Prostate gland (tissue), 2 donors: ENCODE measurements at regions not wholly inside any gene's neighbourhood (a gene's known extent, or its start where the extent isn't known, plus 50 kb on each side); places are given as distances from the start of the nearest gene placed in this dataset.

ENCODE experiments used
- DNase-seq: peaks from one replicate; pipeline ENCODE4 v3.0.0-alpha.2; 2019; ENCODE audit warnings: low spot score
- H3K27ac ChIP-seq, 2 donors: fragments of 200-600 bp; sonication (generic); 2 replicates each; pipeline ENCODE4 v1.5.1; 2017 to 2019
- H3K27me3 ChIP-seq: fragments of 200-600 bp; sonication (generic); replicated peaks from 2 replicates; pipeline ENCODE4 v1.5.1; 2019; ENCODE audit not compliant: insufficient read depth
- H3K36me3 ChIP-seq, 2 donors: fragments of 200-600 bp; sonication (generic); 1 replicate in 1 of 2; 2 replicates in 1 of 2; pipeline versions ENCODE4 v1.5.1 to v1.8.1; 2017 to 2019
- H3K4me1 ChIP-seq: fragments of 200-600 bp; sonication (generic); replicated peaks from 2 replicates; pipeline ENCODE4 v1.5.1; 2019
- H3K4me3 ChIP-seq, 2 donors: fragments of 200-600 bp; sonication (generic); 2 replicates each; pipeline ENCODE4 v1.5.1; 2017 to 2019
- H3K9me3 ChIP-seq: fragments of 200-600 bp; sonication (generic); 2 replicates; pipeline ENCODE4 v1.5.1; 2017
- CTCF ChIP-seq, 4 experiments: fragments of 200-600 bp in 2 of 4; fragments of 450-650 bp in 2 of 4; sonication (generic) in 2 of 4; IDR thresholded peaks; 1 replicate in 3 of 4; 2 replicates in 1 of 4; pipeline ENCODE4 v1.5.1; 2016 to 2019; ENCODE audit warnings: antibody characterized with exemption in 4 of 4, mild to moderate bottlenecking in 2 of 4, moderate library complexity in 2 of 4
- POLR2A ChIP-seq: fragments of 450-650 bp; IDR thresholded peaks from one replicate; pipeline ENCODE4 v1.6.1; 2016; ENCODE audit warnings: antibody characterized with exemption, mild to moderate bottlenecking
- POLR2AphosphoS5 ChIP-seq: sonication (generic); formaldehyde crosslinking; IDR thresholded peaks from one replicate; pipeline ENCODE4 v1.6.1; 2017; ENCODE audit warnings: antibody characterized with exemption
- WGBS: methylation state at CpG from one replicate; pipeline ENCODE4 v1.1.5; 2018; 5-methylcytosine and 5-hydroxymethylcytosine counted together
- intact Hi-C: fragments of 100-400 bp; cut with DNase I; formaldehyde crosslinking; loops from one replicate; pipeline ENCODE4 v1.14.2; 2022

DNA sequence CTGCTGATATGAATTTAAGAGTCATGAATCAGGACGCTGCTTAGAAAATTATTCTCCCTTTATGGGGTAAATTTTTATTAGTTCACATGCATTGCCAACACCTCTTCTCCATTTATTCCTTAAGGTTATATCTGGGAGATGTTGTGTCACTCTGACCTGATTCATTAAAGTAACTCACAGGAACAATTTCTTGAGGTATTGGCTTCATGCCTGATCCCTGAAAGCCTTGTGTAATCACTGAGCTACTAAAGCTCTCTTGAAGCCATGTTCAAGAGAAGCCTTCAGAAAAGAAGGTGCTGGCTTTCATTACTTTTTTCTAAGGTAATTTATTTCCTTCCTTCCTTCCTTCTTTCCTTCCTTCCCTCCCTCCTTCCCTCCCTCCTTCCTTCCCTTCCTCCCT lies 420.6 kb downstream of the RAB38 start:
- no peak for DNase-seq
- H3K27me3 ChIP-seq: no peaks in the 10 kb centered on the region
- no peak overlapping the region for H3K4me3 ChIP-seq
- H3K36me3 ChIP-seq: no peaks in the 10 kb centered on the region
- intact Hi-C loops: no loop called here
- no peak for TF ChIP-seq POLR2A
- no peak overlapping the region for H3K27ac ChIP-seq
- H3K4me1 ChIP-seq: no peaks in the 10 kb centered on the region
- H3K9me3 ChIP-seq: no peaks in the 10 kb centered on the region
- WGBS: 78% methylated on average over 1 of the region's 1 CpG

GRCh38 chr11:87753143-87753542 lies 422.1 kb downstream of the RAB38 start:
- no peaks in the 10 kb centered on the region for H3K9me3 ChIP-seq
- no peaks in the 10 kb centered on the region for H3K36me3 ChIP-seq
- no peak overlapping the region for H3K4me3 ChIP-seq
- intact Hi-C loops: no loop called here
- 90% methylated on average over 2 of the region's 2 CpGs for WGBS
- H3K27ac ChIP-seq: no peak overlapping the region
- TF ChIP-seq CTCF (IDR thresholded peaks at IDR 0.05) (no peak), POLR2AphosphoS5 (no peak), POLR2A (no peak)
- H3K27me3 ChIP-seq: no peaks in the 10 kb centered on the region
- DNase-seq: no peak
- no peaks in the 10 kb centered on the region for H3K4me1 ChIP-seq

DNA sequence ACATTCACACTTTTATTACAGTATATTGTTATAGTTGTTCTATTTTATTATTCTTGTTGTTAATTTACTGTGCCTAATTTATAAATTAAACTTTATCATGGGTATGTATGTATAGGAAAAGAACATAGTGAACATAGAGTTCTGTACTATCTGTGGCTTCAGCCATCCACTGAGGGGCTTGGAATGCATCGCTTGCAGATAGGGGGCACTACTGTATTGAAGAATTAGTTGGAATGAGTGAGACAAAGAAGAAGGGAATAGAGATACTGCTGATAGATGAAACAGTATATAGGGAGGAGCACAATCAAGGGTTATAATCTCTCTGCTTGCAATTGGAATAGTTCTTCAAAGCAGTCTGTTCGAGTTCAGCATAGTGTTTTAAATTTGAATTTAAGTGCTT lies 432.2 kb downstream of the RAB38 start:
- 45% methylated on average over 2 of the region's 2 CpGs for WGBS
- DNase-seq: no peak
- no peak for TF ChIP-seq POLR2AphosphoS5
- TF ChIP-seq POLR2A: no peak
- no peak for TF ChIP-seq CTCF (IDR thresholded peaks at IDR 0.05)
- no peaks in the 10 kb centered on the region for H3K36me3 ChIP-seq
- H3K4me1 ChIP-seq: no peaks in the 10 kb centered on the region
- H3K27me3 ChIP-seq: no peaks in the 10 kb centered on the region
- no peak overlapping the region for H3K4me3 ChIP-seq
- no peaks in the 10 kb centered on the region for H3K9me3 ChIP-seq
- intact Hi-C loops: no loop called here
- H3K27ac ChIP-seq: no peak overlapping the region

- H3K36me3 ChIP-seq: no peaks in the 10 kb centered on the region
- intact Hi-C loops: no loop called here
- H3K27me3 ChIP-seq: no peaks in the 10 kb centered on the region
- no peaks in the 10 kb centered on the region for H3K4me1 ChIP-seq
- no peak for DNase-seq
- H3K4me3 ChIP-seq: no peak overlapping the region
- WGBS: 73% methylated on average over 3 of the region's 3 CpGs
- no peak overlapping the region for H3K27ac ChIP-seq
- no peaks in the 10 kb centered on the region for H3K9me3 ChIP-seq
- TF ChIP-seq CTCF (IDR thresholded peaks at IDR 0.05) (no peak), POLR2A (no peak), POLR2AphosphoS5 (no peak)
Measured at GRCh38 chr11:87740968-87741367, 434.3 kb downstream of the RAB38 start.

- WGBS: 30% methylated on average over 2 of the region's 2 CpGs
- intact Hi-C loops: no loop called here
- H3K36me3 ChIP-seq: no peaks in the 10 kb centered on the region
- no peak overlapping the region for H3K27ac ChIP-seq
- no peak for TF ChIP-seq CTCF (IDR thresholded peaks at IDR 0.05)
- TF ChIP-seq POLR2AphosphoS5: no peak
- TF ChIP-seq POLR2A: no peak
- no peaks in the 10 kb centered on the region for H3K27me3 ChIP-seq
- H3K4me1 ChIP-seq: no peaks in the 10 kb centered on the region
- no peak for DNase-seq
- no peak overlapping the region for H3K4me3 ChIP-seq
- no peaks in the 10 kb centered on the region for H3K9me3 ChIP-seq
Measured at GRCh38 chr11:87740451-87740850, 434.8 kb downstream of the RAB38 start.
